KBM-7 (cell line): ENCODE measurements at regions not wholly inside any gene's neighbourhood (a gene's known extent, or its start where the extent isn't known, plus 50 kb on each side); places are given as distances from the start of the nearest gene placed in this dataset.

Experiments
- DNase-seq: peaks from one replicate; pipeline ENCODE4 v3.0.0-alpha.2; 2015
- in situ Hi-C: fragments of 300-500 bp; cut with MboI; formaldehyde crosslinking; loops from 2 replicates; pipeline ENCODE4 v1.14.3; 2020; ENCODE audit warnings: low sequenced_read_pairs, low pct_unique_long_range_greater_than_20kb, mixed read lengths

GRCh38 chr13:26816881-26817280 is 56.3 kb upstream of the GPR12 start:
- no peak for DNase-seq
- in situ Hi-C loops, result no loop called here

GRCh38 chr13:26813980-26814348 is 53.4 kb upstream of the GPR12 start:
- DNase-seq, result no peak
- in situ Hi-C loops, result no loop called here

DNA sequence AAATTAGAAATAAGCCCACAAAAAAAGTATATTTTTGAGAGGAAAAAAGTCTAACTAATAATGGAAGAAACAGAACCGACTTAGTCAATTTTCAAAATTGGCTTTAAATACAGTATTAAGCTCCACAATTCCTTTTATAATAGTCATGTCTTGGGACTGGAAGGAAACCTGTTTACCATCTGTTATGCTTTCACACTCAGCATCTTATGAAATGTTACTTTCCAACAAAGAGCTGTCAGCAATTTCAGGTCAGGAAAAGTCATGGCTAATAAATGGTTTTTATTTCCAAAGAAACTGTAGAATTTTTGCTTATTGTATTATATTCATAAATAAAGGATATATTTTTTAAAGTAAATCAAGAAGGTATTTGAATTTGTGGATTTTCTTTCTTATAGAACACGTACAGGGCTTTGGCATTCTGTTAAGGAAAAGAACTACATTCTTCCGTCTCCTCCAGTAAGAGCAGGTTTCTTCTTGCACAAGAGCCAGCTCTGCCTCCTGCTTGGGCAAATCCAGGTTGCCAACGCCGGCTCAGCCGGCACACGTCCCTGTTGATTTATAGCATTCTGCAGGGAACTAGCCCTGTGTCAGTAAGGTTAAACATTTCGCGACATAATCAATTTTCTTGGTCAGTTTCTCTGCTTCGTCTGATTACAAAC is 52.9 kb upstream of the GPR12 start:
- in situ Hi-C loops, result no loop called here
- DNase-seq, result no peak

- in situ Hi-C loops, result no loop called here
- no peak for DNase-seq
Observed at GRCh38 chr13:26811581-26811980, 51.0 kb upstream of the GPR12 start.
